ENCODE measurements at regions not wholly inside any gene's neighbourhood (a gene's known extent, or its start where the extent isn't known, plus 50 kb on each side); places are given as distances from the start of the nearest gene placed in this dataset.
"Not testable (repeated sequence)": the region's sequence is repeated elsewhere in the genome, so short reads cannot be mapped to it uniquely, and the experiment has no call there.

- Histone ChIP-seq H3K27ac (ENCODE audit: insufficient read length, low read depth, low read length) (no peak overlapping the region), H3K4ac (ENCODE audit: low read depth, low read length) (no peak overlapping the region), H3K9me3 (ENCODE audit: control insufficient read depth, low read depth, low read length) (no peaks in the 10 kb centered on the region), H3K4me2 (ENCODE audit: insufficient read depth, insufficient read length, low read length) (no peak overlapping the region), H3K27me3 (ENCODE audit: insufficient read depth, low read length) (no peaks in the 10 kb centered on the region), H3K79me1 (ENCODE audit: insufficient read depth, low read depth, low read length, poor library complexity, severe bottlenecking) (no peaks in the 10 kb centered on the region), H2BK120ac (ENCODE audit: low read depth, low read length, poor library complexity, severe bottlenecking) (no peak overlapping the region), H3K18ac (ENCODE audit: insufficient read length, low read depth, low read length) (no peak overlapping the region), H3T11ph (ENCODE audit: low read length) (no peak overlapping the region), H2BK20ac (ENCODE audit: low read depth, low read length, poor library complexity, severe bottlenecking) (no peak overlapping the region), H3K23me2 (ENCODE audit: insufficient read length, low read depth, low read length, poor library complexity, severe bottlenecking) (no peaks in the 10 kb centered on the region), H4K8ac (replicated peaks; ENCODE audit: insufficient read length, low read depth, low read length) (no peak overlapping the region), H3K79me2 (ENCODE audit: insufficient read depth, low read length) (no peaks in the 10 kb centered on the region), H2AK5ac (ENCODE audit: insufficient read length, low read length) (no peak overlapping the region), H4K91ac (ENCODE audit: insufficient read length, low read depth, low read length) (no peak overlapping the region), H3K56ac (ENCODE audit: insufficient read length, low read depth, low read length) (no peak overlapping the region), H3K4me1 (ENCODE audit: insufficient read depth, low read length) (no peaks in the 10 kb centered on the region), H3K14ac (ENCODE audit: insufficient read depth, low read length) (no peak overlapping the region), H2BK12ac (ENCODE audit: insufficient read length, low read depth, low read length) (no peak overlapping the region), H2AFZ (ENCODE audit: low read length) (no peak overlapping the region), H2BK15ac (ENCODE audit: low read depth, low read length) (no peak overlapping the region), H3K23ac (ENCODE audit: insufficient read length, low read depth, low read length) (no peak overlapping the region), H3K9ac (ENCODE audit: extremely low read depth, insufficient read length, low read length) (no peak overlapping the region), H4K20me1 (ENCODE audit: control insufficient read depth, insufficient read depth, insufficient read length) (no peaks in the 10 kb centered on the region), H4K5ac (ENCODE audit: insufficient read length, low read depth, low read length) (no peak overlapping the region), H2BK5ac (ENCODE audit: insufficient read length, low read length) (no peak overlapping the region)
- H3K9me3 Mint-ChIP-seq: peaks cover 0 to 2% of the 10 kb centered on the region in 2 experiments; a peak in 2 of 5 replicates
- no peak for DNase-seq
- no peak overlapping the region for H3K27ac Mint-ChIP-seq
- H3K4me3 Mint-ChIP-seq: no peak overlapping the region
- TF ChIP-seq CTCF (conservative IDR thresholded peaks at IDR 0.05): no peak
- H3K36me3 Mint-ChIP-seq (ENCODE audit: insufficient read depth in 1 of 3, low read depth in 3 of 3): peaks cover 0 to 5% (median 0%) of the 10 kb centered on the region in 3 experiments; a peak in 2 of 7 replicates
- H3K27me3 Mint-ChIP-seq (ENCODE audit: low read depth): no peaks in the 10 kb centered on the region; the same call in 1 of the 2 replicates
- WGBS (ENCODE audit: extremely low coverage, insufficient read length, low lambda C conversion rate): no CpG with 5 or more reads among the region's 2 CpGs
- peaks cover 3 to 7% of the 10 kb centered on the region in 2 experiments; a peak in 3 of 4 replicates for H3K4me1 Mint-ChIP-seq
Observed at GRCh38 chr21:38900499-38900898, 94.8 kb downstream of the ETS2 start.

GRCh38 chr21:38899985-38900384 lies 94.3 kb downstream of the ETS2 start:
- H3K79me2 ChIP-seq (ENCODE audit: insufficient read depth, low read length); H4K8ac ChIP-seq (replicated peaks; ENCODE audit: insufficient read length, low read depth, low read length); H2BK15ac ChIP-seq (ENCODE audit: low read depth, low read length); H3T11ph ChIP-seq (ENCODE audit: low read length); H3K4me3 Mint-ChIP-seq; H2BK120ac ChIP-seq (ENCODE audit: low read depth, low read length, poor library complexity, severe bottlenecking); H3K14ac ChIP-seq (ENCODE audit: insufficient read depth, low read length); H2BK5ac ChIP-seq (ENCODE audit: insufficient read length, low read length); H3K9me3 ChIP-seq (ENCODE audit: control insufficient read depth, low read depth, low read length); H3K4me1 Mint-ChIP-seq; H2AFZ ChIP-seq (ENCODE audit: low read length); H3K27ac Mint-ChIP-seq; H4K20me1 ChIP-seq (ENCODE audit: control insufficient read depth, insufficient read depth, insufficient read length); H3K9me3 Mint-ChIP-seq; H3K23me2 ChIP-seq (ENCODE audit: insufficient read length, low read depth, low read length, poor library complexity, severe bottlenecking); DNase-seq; H2BK20ac ChIP-seq (ENCODE audit: low read depth, low read length, poor library complexity, severe bottlenecking); H3K27me3 ChIP-seq (ENCODE audit: insufficient read depth, low read length); H3K4ac ChIP-seq (ENCODE audit: low read depth, low read length); H3K27me3 Mint-ChIP-seq (ENCODE audit: low read depth); H2AK5ac ChIP-seq (ENCODE audit: insufficient read length, low read length); H2BK12ac ChIP-seq (ENCODE audit: insufficient read length, low read depth, low read length); H4K5ac ChIP-seq (ENCODE audit: insufficient read length, low read depth, low read length); H3K27ac ChIP-seq (ENCODE audit: insufficient read length, low read depth, low read length); H4K91ac ChIP-seq (ENCODE audit: insufficient read length, low read depth, low read length); H3K9ac ChIP-seq (ENCODE audit: extremely low read depth, insufficient read length, low read length); H3K23ac ChIP-seq (ENCODE audit: insufficient read length, low read depth, low read length); H3K79me1 ChIP-seq (ENCODE audit: insufficient read depth, low read depth, low read length, poor library complexity, severe bottlenecking); H3K56ac ChIP-seq (ENCODE audit: insufficient read length, low read depth, low read length); H3K36me3 Mint-ChIP-seq (ENCODE audit: insufficient read depth in 1 of 3, low read depth in 3 of 3); H3K4me2 ChIP-seq (ENCODE audit: insufficient read depth, insufficient read length, low read length); H3K18ac ChIP-seq (ENCODE audit: insufficient read length, low read depth, low read length); H3K4me1 ChIP-seq (ENCODE audit: insufficient read depth, low read length): not testable (repeated sequence)
- no CpG with 5 or more reads among the region's 6 CpGs for WGBS (ENCODE audit: extremely low coverage, insufficient read length, low lambda C conversion rate)
